ENCODE measurements at regions not wholly inside any gene's neighbourhood (a gene's known extent, or its start where the extent isn't known, plus 50 kb on each side); places are given as distances from the start of the nearest gene placed in this dataset.

GRCh38 chr1:164922585-164922984 is 363.6 kb downstream of the PBX1 start:
- Histone ChIP-seq H3K36me3 (ENCODE audit: low read depth, low read length) (no peaks in the 10 kb centered on the region), H3K4me1 (ENCODE audit: insufficient read depth, low read length) (no peaks in the 10 kb centered on the region), H3K79me2 (ENCODE audit: low read length) (no peaks in the 10 kb centered on the region), H3K9ac (ENCODE audit: low read length) (no peak overlapping the region), H3K27me3 (ENCODE audit: low read length) (peaks cover 80% of the 10 kb centered on the region), H3F3A (ENCODE audit: low read length, unreplicated experiment) (no peaks in the 10 kb centered on the region), H2AFZ (ENCODE audit: low read length) (no peak overlapping the region), H3K9me2 (replicated peaks; ENCODE audit: low read length) (no peaks in the 10 kb centered on the region), H4K20me1 (ENCODE audit: low read length) (no peaks in the 10 kb centered on the region), H3K27ac (ENCODE audit: low read length) (no peak overlapping the region), H3K4me2 (ENCODE audit: low read length) (no peak overlapping the region), H3K9me3 (ENCODE audit: low read length) (no peaks in the 10 kb centered on the region), H3K4me3 (ENCODE audit: low read length) (no peak overlapping the region)
- ATAC-seq (no peak), DNase-seq (no peak)
- no TSS peak for BruUV-seq (replicated peaks)
- CTCF ChIA-PET: no interaction called here
- no peak for TF ChIP-seq EZH2phosphoT487 (IDR thresholded peaks at IDR 0.05; ENCODE audit: borderline replicate concordance, low read length)
- TF ChIP-seq EZH2 (IDR thresholded peaks at IDR 0.05; ENCODE audit: low read length, unreplicated experiment): no peak
- TF ChIP-seq, protein P1, sequence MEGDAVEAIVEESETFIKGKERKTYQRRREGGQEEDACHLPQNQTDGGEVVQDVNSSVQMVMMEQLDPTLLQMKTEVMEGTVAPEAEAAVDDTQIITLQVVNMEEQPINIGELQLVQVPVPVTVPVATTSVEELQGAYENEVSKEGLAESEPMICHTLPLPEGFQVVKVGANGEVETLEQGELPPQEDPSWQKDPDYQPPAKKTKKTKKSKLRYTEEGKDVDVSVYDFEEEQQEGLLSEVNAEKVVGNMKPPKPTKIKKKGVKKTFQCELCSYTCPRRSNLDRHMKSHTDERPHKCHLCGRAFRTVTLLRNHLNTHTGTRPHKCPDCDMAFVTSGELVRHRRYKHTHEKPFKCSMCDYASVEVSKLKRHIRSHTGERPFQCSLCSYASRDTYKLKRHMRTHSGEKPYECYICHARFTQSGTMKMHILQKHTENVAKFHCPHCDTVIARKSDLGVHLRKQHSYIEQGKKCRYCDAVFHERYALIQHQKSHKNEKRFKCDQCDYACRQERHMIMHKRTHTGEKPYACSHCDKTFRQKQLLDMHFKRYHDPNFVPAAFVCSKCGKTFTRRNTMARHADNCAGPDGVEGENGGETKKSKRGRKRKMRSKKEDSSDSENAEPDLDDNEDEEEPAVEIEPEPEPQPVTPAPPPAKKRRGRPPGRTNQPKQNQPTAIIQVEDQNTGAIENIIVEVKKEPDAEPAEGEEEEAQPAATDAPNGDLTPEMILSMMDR (conservative IDR thresholded peaks at IDR 0.05; ENCODE audit: low read depth, low read length): no peak
- POLR2A ChIA-PET (ENCODE audit: unreplicated experiment): interaction anchor here (0.6 kb wide), 1 partner anchor 11 kb away, joined by 3 read pairs; no protein-coding TSS in a partner anchor
- intact Hi-C loops (cut with micrococcal nuclease): no loop called here

DNA sequence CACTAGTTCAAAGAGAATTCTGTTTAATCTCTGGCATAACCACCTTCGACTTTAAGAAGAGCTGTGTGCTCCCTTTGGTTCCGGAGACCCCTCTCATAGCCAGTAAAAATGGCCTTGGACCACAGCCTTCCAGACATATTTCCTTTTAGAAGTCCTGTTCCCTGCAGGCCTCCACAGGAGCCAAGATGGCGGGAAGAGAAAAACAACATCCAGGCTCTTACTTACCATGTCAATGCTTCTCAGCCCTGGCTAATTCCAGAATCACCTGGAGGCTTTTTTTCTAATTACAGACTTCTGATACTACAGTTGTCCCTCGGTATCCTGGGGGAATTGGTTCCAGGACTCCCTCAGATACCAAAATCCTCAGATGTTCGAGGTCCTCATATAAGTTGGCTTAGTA is 362.5 kb downstream of the PBX1 start:
- ATAC-seq (no peak), DNase-seq (no peak)
- CTCF ChIA-PET: no interaction called here
- no peak overlapping the region for H3K4me2 ChIP-seq (ENCODE audit: low read length)
- no peak overlapping the region for H3K9ac ChIP-seq (ENCODE audit: low read length)
- H3K79me2 ChIP-seq (ENCODE audit: low read length): no peaks in the 10 kb centered on the region
- TF ChIP-seq, protein P1 (conservative IDR thresholded peaks at IDR 0.05; ENCODE audit: low read depth, low read length): no peak
- no peak for TF ChIP-seq EZH2phosphoT487 (IDR thresholded peaks at IDR 0.05; ENCODE audit: borderline replicate concordance, low read length)
- TF ChIP-seq EZH2 (IDR thresholded peaks at IDR 0.05; ENCODE audit: low read length, unreplicated experiment): no peak
- no peaks in the 10 kb centered on the region for H3K36me3 ChIP-seq (ENCODE audit: low read depth, low read length)
- POLR2A ChIA-PET (ENCODE audit: unreplicated experiment): no interaction called here
- H3K4me3 ChIP-seq (ENCODE audit: low read length): no peak overlapping the region
- H3K27me3 ChIP-seq (ENCODE audit: low read length): peaks cover 81% of the 10 kb centered on the region
- no TSS peak for BruUV-seq (replicated peaks)
- no peaks in the 10 kb centered on the region for H4K20me1 ChIP-seq (ENCODE audit: low read length)
- no peak overlapping the region for H2AFZ ChIP-seq (ENCODE audit: low read length)
- H3K4me1 ChIP-seq (ENCODE audit: insufficient read depth, low read length): no peaks in the 10 kb centered on the region
- intact Hi-C loops (cut with micrococcal nuclease): no loop called here
- H3K9me3 ChIP-seq (ENCODE audit: low read length): no peaks in the 10 kb centered on the region
- H3K27ac ChIP-seq (ENCODE audit: low read length): no peak overlapping the region
- no peaks in the 10 kb centered on the region for H3F3A ChIP-seq (ENCODE audit: low read length, unreplicated experiment)
- no peaks in the 10 kb centered on the region for H3K9me2 ChIP-seq (replicated peaks; ENCODE audit: low read length)

DNA sequence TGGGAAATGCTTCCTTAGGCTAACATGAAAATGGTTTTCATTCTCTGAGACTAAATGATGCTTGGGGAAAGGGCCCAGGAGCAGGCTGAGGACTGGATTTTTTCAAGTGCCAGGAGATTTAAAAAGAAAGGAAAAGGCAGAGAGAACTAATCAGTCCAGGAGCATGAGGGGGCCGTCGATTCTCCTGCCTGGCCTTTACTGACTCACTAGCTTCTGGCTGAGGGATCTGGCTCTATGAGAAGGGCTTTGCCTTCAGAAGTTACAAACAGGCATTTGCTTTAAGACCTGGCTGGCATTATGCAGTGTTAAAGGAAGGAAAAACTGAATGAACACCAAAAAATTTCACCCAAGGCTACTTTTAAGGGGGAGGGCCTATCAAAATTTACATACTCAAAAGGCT is 359.2 kb downstream of the PBX1 start:
- Histone ChIP-seq H3K27ac (ENCODE audit: low read length) (no peak overlapping the region), H3K9me3 (ENCODE audit: low read length) (no peaks in the 10 kb centered on the region), H3K4me2 (ENCODE audit: low read length) (no peak overlapping the region), H2AFZ (ENCODE audit: low read length) (no peak overlapping the region), H3K4me1 (ENCODE audit: insufficient read depth, low read length) (no peaks in the 10 kb centered on the region), H4K20me1 (ENCODE audit: low read length) (no peaks in the 10 kb centered on the region), H3K36me3 (ENCODE audit: low read depth, low read length) (no peaks in the 10 kb centered on the region), H3K9ac (ENCODE audit: low read length) (no peak overlapping the region), H3K79me2 (ENCODE audit: low read length) (no peaks in the 10 kb centered on the region), H3K4me3 (ENCODE audit: low read length) (no peak overlapping the region), H3F3A (ENCODE audit: low read length, unreplicated experiment) (no peaks in the 10 kb centered on the region), H3K9me2 (replicated peaks; ENCODE audit: low read length) (no peaks in the 10 kb centered on the region), H3K27me3 (ENCODE audit: low read length) (peaks cover 85% of the 10 kb centered on the region)
- intact Hi-C loops (cut with micrococcal nuclease): loop anchor here (10.0 kb wide), 1 partner anchor 123 kb away; no protein-coding TSS in a partner anchor
- DNase-seq (no peak), ATAC-seq (no peak)
- POLR2A ChIA-PET (ENCODE audit: unreplicated experiment): no interaction called here
- CTCF ChIA-PET: no interaction called here
- BruUV-seq (replicated peaks): no TSS peak
- TF ChIP-seq EZH2phosphoT487 (IDR thresholded peaks at IDR 0.05; ENCODE audit: borderline replicate concordance, low read length): no peak
- TF ChIP-seq, protein P1 (conservative IDR thresholded peaks at IDR 0.05; ENCODE audit: low read depth, low read length): no peak
- TF ChIP-seq EZH2 (IDR thresholded peaks at IDR 0.05; ENCODE audit: low read length, unreplicated experiment): no peak

Data from PC-3 (cell line).